ENCODE measurements at regions not wholly inside any gene's neighbourhood (a gene's known extent, or its start where the extent isn't known, plus 50 kb on each side); places are given as distances from the start of the nearest gene placed in this dataset.
"Not testable (repeated sequence)": the region's sequence is repeated elsewhere in the genome, so short reads cannot be mapped to it uniquely, and the experiment has no call there.

DNA sequence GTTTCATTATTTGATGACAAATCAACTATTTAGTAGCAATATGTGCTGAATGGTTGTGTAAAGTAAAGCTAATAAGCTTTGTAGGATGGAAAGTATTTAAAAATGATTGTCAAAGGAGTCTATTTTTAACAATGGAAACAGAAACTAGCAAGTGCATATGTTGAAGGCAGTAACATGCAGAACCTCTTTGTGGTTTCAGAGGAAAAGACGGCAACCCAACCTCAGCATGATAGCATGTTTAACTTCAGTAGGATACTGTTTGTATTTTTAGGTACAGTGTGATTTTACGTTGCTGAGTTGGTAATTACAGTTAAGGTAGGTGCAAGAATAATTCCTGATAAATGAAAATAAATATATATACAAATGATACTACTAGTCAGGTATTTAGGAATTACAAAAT lies 545.4 kb downstream of the CDY1 start:
- RAD21 ChIA-PET (ENCODE audit: low non-redundant PET in 1 of 2, low total read pairs in 2 of 2, uncharacterized antibody in 2 of 2, unreplicated experiment in 2 of 2); CTCF ChIA-PET: not testable (repeated sequence)

GRCh38 chrY:26179326-26179725 lies 557.4 kb downstream of the CDY1 start:
- H3K9me2 ChIP-seq (ENCODE audit: insufficient read depth); RAD21 ChIA-PET (ENCODE audit: low non-redundant PET in 1 of 2, low total read pairs in 2 of 2, uncharacterized antibody in 2 of 2, unreplicated experiment in 2 of 2): not testable (repeated sequence)

More for the DNA sequence above, 545.4 kb downstream of the CDY1 start:
- H3K9me3 ChIP-seq (ENCODE audit: control insufficient read depth in 1 of 2, insufficient read depth in 1 of 2, low read depth in 1 of 2, low read length in 2 of 2); H2AFZ ChIP-seq (ENCODE audit: low read depth, low read length, poor library complexity, severe bottlenecking); POLR2A ChIA-PET; H4K20me1 ChIP-seq (ENCODE audit: insufficient read depth); H3K27me3 ChIP-seq (ENCODE audit: insufficient read depth, low read length); ATAC-seq; H3K36me3 ChIP-seq (ENCODE audit: control insufficient read depth in 1 of 2, insufficient read depth in 2 of 2, low read length in 2 of 2); H3K4me2 ChIP-seq (ENCODE audit: low read length); BruUV-seq (replicated peaks); H3K4me1 ChIP-seq (ENCODE audit: control insufficient read depth in 1 of 2, insufficient read depth in 2 of 2, low read length in 2 of 2); H3K4me3 ChIP-seq (replicated peaks in 1 of 2; ENCODE audit: low read depth in 1 of 2, low read length in 2 of 2); H3K9me2 ChIP-seq (ENCODE audit: insufficient read depth); H3K79me2 ChIP-seq (ENCODE audit: insufficient read depth, low read length); DNase-seq (ENCODE audit: low read depth, low spot score); H3K9ac ChIP-seq (ENCODE audit: low read length); H3K27ac ChIP-seq (ENCODE audit: low read depth, low read length); intact Hi-C loops (cut with micrococcal nuclease): not testable (repeated sequence)

GRCh38 chrY:26224974-26225373 lies 603.1 kb downstream of the CDY1 start:
- H3K4me2 ChIP-seq (ENCODE audit: low read length), result not testable (repeated sequence)

More at GRCh38 chrY:26179326-26179725, 557.4 kb downstream of the CDY1 start:
- H3K27ac ChIP-seq (ENCODE audit: low read depth, low read length); ATAC-seq; CTCF ChIA-PET; H3K79me2 ChIP-seq (ENCODE audit: insufficient read depth, low read length); POLR2A ChIA-PET; DNase-seq (ENCODE audit: low read depth, low spot score); H3K4me3 ChIP-seq (replicated peaks in 1 of 2; ENCODE audit: low read depth in 1 of 2, low read length in 2 of 2); H3K36me3 ChIP-seq (ENCODE audit: control insufficient read depth in 1 of 2, insufficient read depth in 2 of 2, low read length in 2 of 2); H3K4me2 ChIP-seq (ENCODE audit: low read length); intact Hi-C loops (cut with micrococcal nuclease); H4K20me1 ChIP-seq (ENCODE audit: insufficient read depth); H3K4me1 ChIP-seq (ENCODE audit: control insufficient read depth in 1 of 2, insufficient read depth in 2 of 2, low read length in 2 of 2); H3K9me3 ChIP-seq (ENCODE audit: control insufficient read depth in 1 of 2, insufficient read depth in 1 of 2, low read depth in 1 of 2, low read length in 2 of 2); BruUV-seq (replicated peaks); H3K27me3 ChIP-seq (ENCODE audit: insufficient read depth, low read length); H2AFZ ChIP-seq (ENCODE audit: low read depth, low read length, poor library complexity, severe bottlenecking); H3K9ac ChIP-seq (ENCODE audit: low read length): not testable (repeated sequence)

DNA sequence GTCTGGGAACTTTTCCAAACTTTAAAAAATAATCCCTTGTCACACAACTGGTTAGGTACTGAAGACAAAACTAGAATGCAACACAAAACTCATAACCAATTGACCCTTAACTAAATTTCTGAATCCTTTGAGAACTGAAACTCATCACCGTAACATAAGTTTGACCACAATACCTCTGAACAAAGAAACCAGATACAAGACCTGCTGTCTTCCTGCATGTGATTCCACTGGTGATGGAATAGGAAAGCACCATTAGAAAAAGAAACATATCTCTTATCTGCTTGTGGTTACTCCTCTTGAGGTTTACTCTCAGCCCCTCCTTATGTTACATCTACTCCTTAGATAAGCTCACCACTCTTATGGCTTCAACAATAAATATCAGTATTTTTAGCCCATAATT lies 603.6 kb downstream of the CDY1 start:
- H3K4me1 ChIP-seq (ENCODE audit: control insufficient read depth in 1 of 2, insufficient read depth in 2 of 2, low read length in 2 of 2); H3K9me2 ChIP-seq (ENCODE audit: insufficient read depth); H3K27me3 ChIP-seq (ENCODE audit: insufficient read depth, low read length); H3K36me3 ChIP-seq (ENCODE audit: control insufficient read depth in 1 of 2, insufficient read depth in 2 of 2, low read length in 2 of 2); RAD21 ChIA-PET (ENCODE audit: low non-redundant PET in 1 of 2, low total read pairs in 2 of 2, uncharacterized antibody in 2 of 2, unreplicated experiment in 2 of 2); intact Hi-C loops (cut with micrococcal nuclease); CTCF ChIA-PET; H3K9ac ChIP-seq (ENCODE audit: low read length); POLR2A ChIA-PET; H4K20me1 ChIP-seq (ENCODE audit: insufficient read depth); BruUV-seq (replicated peaks); H2AFZ ChIP-seq (ENCODE audit: low read depth, low read length, poor library complexity, severe bottlenecking); H3K9me3 ChIP-seq (ENCODE audit: control insufficient read depth in 1 of 2, insufficient read depth in 1 of 2, low read depth in 1 of 2, low read length in 2 of 2); DNase-seq (ENCODE audit: low read depth, low spot score); H3K4me3 ChIP-seq (replicated peaks in 1 of 2; ENCODE audit: low read depth in 1 of 2, low read length in 2 of 2); H3K27ac ChIP-seq (ENCODE audit: low read depth, low read length); H3K79me2 ChIP-seq (ENCODE audit: insufficient read depth, low read length); H3K4me2 ChIP-seq (ENCODE audit: low read length); ATAC-seq: not testable (repeated sequence)

More at GRCh38 chrY:26224974-26225373, 603.1 kb downstream of the CDY1 start:
- H4K20me1 ChIP-seq (ENCODE audit: insufficient read depth); RAD21 ChIA-PET (ENCODE audit: low non-redundant PET in 1 of 2, low total read pairs in 2 of 2, uncharacterized antibody in 2 of 2, unreplicated experiment in 2 of 2); intact Hi-C loops (cut with micrococcal nuclease); H3K9me2 ChIP-seq (ENCODE audit: insufficient read depth); BruUV-seq (replicated peaks); H3K9me3 ChIP-seq (ENCODE audit: control insufficient read depth in 1 of 2, insufficient read depth in 1 of 2, low read depth in 1 of 2, low read length in 2 of 2); H3K27ac ChIP-seq (ENCODE audit: low read depth, low read length); H3K4me3 ChIP-seq (replicated peaks in 1 of 2; ENCODE audit: low read depth in 1 of 2, low read length in 2 of 2); H2AFZ ChIP-seq (ENCODE audit: low read depth, low read length, poor library complexity, severe bottlenecking); H3K36me3 ChIP-seq (ENCODE audit: control insufficient read depth in 1 of 2, insufficient read depth in 2 of 2, low read length in 2 of 2); CTCF ChIA-PET; H3K27me3 ChIP-seq (ENCODE audit: insufficient read depth, low read length); DNase-seq (ENCODE audit: low read depth, low spot score); H3K9ac ChIP-seq (ENCODE audit: low read length); POLR2A ChIA-PET; ATAC-seq; H3K4me1 ChIP-seq (ENCODE audit: control insufficient read depth in 1 of 2, insufficient read depth in 2 of 2, low read length in 2 of 2); H3K79me2 ChIP-seq (ENCODE audit: insufficient read depth, low read length): not testable (repeated sequence)

- RAD21 ChIA-PET (ENCODE audit: low non-redundant PET in 1 of 2, low total read pairs in 2 of 2, uncharacterized antibody in 2 of 2, unreplicated experiment in 2 of 2); H3K27ac ChIP-seq (ENCODE audit: low read depth, low read length); BruUV-seq (replicated peaks); intact Hi-C loops (cut with micrococcal nuclease); POLR2A ChIA-PET; H3K9me3 ChIP-seq (ENCODE audit: control insufficient read depth in 1 of 2, insufficient read depth in 1 of 2, low read depth in 1 of 2, low read length in 2 of 2); H3K9me2 ChIP-seq (ENCODE audit: insufficient read depth); H4K20me1 ChIP-seq (ENCODE audit: insufficient read depth); H3K9ac ChIP-seq (ENCODE audit: low read length); H3K4me2 ChIP-seq (ENCODE audit: low read length); H3K79me2 ChIP-seq (ENCODE audit: insufficient read depth, low read length); H2AFZ ChIP-seq (ENCODE audit: low read depth, low read length, poor library complexity, severe bottlenecking); ATAC-seq; DNase-seq (ENCODE audit: low read depth, low spot score); H3K4me1 ChIP-seq (ENCODE audit: control insufficient read depth in 1 of 2, insufficient read depth in 2 of 2, low read length in 2 of 2); CTCF ChIA-PET; H3K4me3 ChIP-seq (replicated peaks in 1 of 2; ENCODE audit: low read depth in 1 of 2, low read length in 2 of 2); H3K36me3 ChIP-seq (ENCODE audit: control insufficient read depth in 1 of 2, insufficient read depth in 2 of 2, low read length in 2 of 2); H3K27me3 ChIP-seq (ENCODE audit: insufficient read depth, low read length): not testable (repeated sequence)
Observed at GRCh38 chrY:26240944-26241343, 619.0 kb downstream of the CDY1 start.
